Right ventricle myocardium inferior (tissue), 1 donor: ENCODE measurements at regions not wholly inside any gene's neighbourhood (a gene's known extent, or its start where the extent isn't known, plus 50 kb on each side); places are given as distances from the start of the nearest gene placed in this dataset.
A peak's percentile ranks its signal among the peaks of the same experiment; 100 is the strongest.
"Not testable (repeated sequence)": the region's sequence is repeated elsewhere in the genome, so short reads cannot be mapped to it uniquely, and the experiment has no call there.

ENCODE experiments used
- ATAC-seq: fragments of 200-7000 bp; cut with Tn5 transposase; one replicate; pipeline ENCODE4 v1.9.1; 2020; ENCODE audit warnings: mild to moderate bottlenecking, moderate library complexity
- DNase-seq: peaks from one replicate; pipeline ENCODE4 v3.0.0; 2021; ENCODE audit errors: missing footprints
- intact Hi-C: fragments of 100-400 bp; cut with DNase I; formaldehyde crosslinking; loops from one replicate; pipeline ENCODE4 v1.11.0; 2022
- donor health status: DM: no; HTN: yes; CAD: no; lungs with severe emphysema.

GRCh38 chr10:122780391-122780790, 65.3 kb downstream of the CUZD1 start:
- DNase-seq (no peak), ATAC-seq (no peak)
- intact Hi-C loops: no loop called here

- no peak for ATAC-seq
These were observed 65.7 kb downstream of the CUZD1 start for GRCh38 chr10:122779924-122780323.

GRCh38 chr10:122777515-122778059, 68.1 kb downstream of the CUZD1 start:
- DNase-seq: no peak
- no peak for ATAC-seq
- intact Hi-C loops: no loop called here

More at GRCh38 chr10:122779924-122780323, 65.7 kb downstream of the CUZD1 start:
- DNase-seq: no peak
- intact Hi-C loops: no loop called here

- no peak for ATAC-seq
- intact Hi-C loops: no loop called here
- no peak for DNase-seq
These were observed 71.4 kb downstream of the CUZD1 start for GRCh38 chr10:122774231-122774630.

GRCh38 chr10:122771404-122771803, 71.8 kb upstream of the C10orf120 start:
- intact Hi-C loops, ATAC-seq: not testable (repeated sequence)
- DNase-seq: peak; percentile 67

GRCh38 chr10:122768389-122768745, 68.7 kb upstream of the C10orf120 start:
- ATAC-seq (no peak), DNase-seq (no peak)
- intact Hi-C loops: no loop called here

- ATAC-seq: no peak
- DNase-seq: no peak
- intact Hi-C loops: no loop called here
These were observed 68.2 kb upstream of the C10orf120 start for GRCh38 chr10:122767621-122768388.

- DNase-seq: no peak
- intact Hi-C loops: no loop called here
- no peak for ATAC-seq
These were observed 65.8 kb upstream of the C10orf120 start for GRCh38 chr10:122765412-122765811.

- ATAC-seq: no peak
- intact Hi-C loops: no loop called here
- DNase-seq: no peak
These were observed 57.0 kb upstream of the C10orf120 start for GRCh38 chr10:122756656-122757055.

- DNase-seq (no peak), ATAC-seq (no peak)
- intact Hi-C loops: no loop called here
These were observed 55.0 kb upstream of the C10orf120 start for GRCh38 chr10:122754491-122755235.

GRCh38 chr10:122749886-122750285, 50.2 kb upstream of the C10orf120 start:
- DNase-seq (no peak), ATAC-seq (no peak)
- intact Hi-C loops: no loop called here
